ENCODE measurements at regions not wholly inside any gene's neighbourhood (a gene's known extent, or its start where the extent isn't known, plus 50 kb on each side); places are given as distances from the start of the nearest gene placed in this dataset.
"Not testable (repeated sequence)": the region's sequence is repeated elsewhere in the genome, so short reads cannot be mapped to it uniquely, and the experiment has no call there.

- TF ChIP-seq CTCF (IDR thresholded peaks at IDR 0.05); MAX (IDR thresholded peaks at IDR 0.05); POLR2A (IDR thresholded peaks at IDR 0.05; ENCODE audit: low read length); ESRRA (IDR thresholded peaks at IDR 0.05; ENCODE audit: borderline replicate concordance, low read length); MYC (IDR thresholded peaks at IDR 0.05; ENCODE audit: borderline replicate concordance, low read length); JUNB (IDR thresholded peaks at IDR 0.05): not testable (repeated sequence)
These were observed 109.0 kb upstream of the RANBP3L start for GRCh38 chr5:36410672-36411071.
